Neural progenitor cell (in vitro differentiated cells): ENCODE measurements at regions not wholly inside any gene's neighbourhood (a gene's known extent, or its start where the extent isn't known, plus 50 kb on each side); places are given as distances from the start of the nearest gene placed in this dataset.

Experiments used
- EZH2 ChIP-seq: fragments of 200-600 bp; sonication (generic); IDR thresholded peaks from 2 replicates; pipeline ENCODE4 v1.6.1; 2017; ENCODE audit warnings: antibody characterized with exemption, mild to moderate bottlenecking, moderate library complexity
- EZH2phosphoT487 ChIP-seq: fragments of 200-600 bp; sonication (generic); IDR thresholded peaks from 2 replicates; pipeline ENCODE4 v1.6.1; 2017; ENCODE audit warnings: antibody characterized with exemption
- TF ChIP-seq, protein P1 (sequence below): fragments of 200-600 bp; sonication (generic); IDR thresholded peaks from 2 replicates; pipeline ENCODE4 v1.5.1; 2017; ENCODE audit warnings: antibody characterized with exemption, mild to moderate bottlenecking

DNA sequence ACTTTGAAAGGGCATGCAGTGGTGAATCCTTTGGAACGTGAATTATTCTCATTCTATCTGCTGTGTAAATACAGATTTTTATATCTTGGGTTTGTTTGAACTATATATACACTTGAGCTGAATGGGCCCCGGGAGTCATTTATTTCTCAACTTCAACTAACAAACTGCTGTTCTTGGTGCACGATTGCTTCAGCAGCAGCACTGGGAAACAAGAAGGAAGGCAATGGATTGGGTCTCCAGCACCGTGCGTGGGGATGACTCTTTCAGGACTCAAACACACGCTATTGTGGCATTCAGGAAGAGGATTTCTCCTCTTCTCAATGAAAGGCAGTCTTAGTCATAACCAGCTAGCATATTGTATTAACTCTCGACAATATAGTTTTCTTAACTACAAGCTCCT, 226.0 kb upstream of the NFE2L3 start:
- TF ChIP-seq EZH2phosphoT487 (no peak), EZH2 (no peak)
- TF ChIP-seq, protein P1, sequence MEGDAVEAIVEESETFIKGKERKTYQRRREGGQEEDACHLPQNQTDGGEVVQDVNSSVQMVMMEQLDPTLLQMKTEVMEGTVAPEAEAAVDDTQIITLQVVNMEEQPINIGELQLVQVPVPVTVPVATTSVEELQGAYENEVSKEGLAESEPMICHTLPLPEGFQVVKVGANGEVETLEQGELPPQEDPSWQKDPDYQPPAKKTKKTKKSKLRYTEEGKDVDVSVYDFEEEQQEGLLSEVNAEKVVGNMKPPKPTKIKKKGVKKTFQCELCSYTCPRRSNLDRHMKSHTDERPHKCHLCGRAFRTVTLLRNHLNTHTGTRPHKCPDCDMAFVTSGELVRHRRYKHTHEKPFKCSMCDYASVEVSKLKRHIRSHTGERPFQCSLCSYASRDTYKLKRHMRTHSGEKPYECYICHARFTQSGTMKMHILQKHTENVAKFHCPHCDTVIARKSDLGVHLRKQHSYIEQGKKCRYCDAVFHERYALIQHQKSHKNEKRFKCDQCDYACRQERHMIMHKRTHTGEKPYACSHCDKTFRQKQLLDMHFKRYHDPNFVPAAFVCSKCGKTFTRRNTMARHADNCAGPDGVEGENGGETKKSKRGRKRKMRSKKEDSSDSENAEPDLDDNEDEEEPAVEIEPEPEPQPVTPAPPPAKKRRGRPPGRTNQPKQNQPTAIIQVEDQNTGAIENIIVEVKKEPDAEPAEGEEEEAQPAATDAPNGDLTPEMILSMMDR = no peak
